CD4-positive, alpha-beta T cell treated with Interleukin-12 subunit alpha and Interleukin-12 subunit beta, for 1 hour (primary cell): ENCODE measurements at regions not wholly inside any gene's neighbourhood (a gene's known extent, or its start where the extent isn't known, plus 50 kb on each side); places are given as distances from the start of the nearest gene placed in this dataset.
"Not testable (repeated sequence)": the region's sequence is repeated elsewhere in the genome, so short reads cannot be mapped to it uniquely, and the experiment has no call there.

ENCODE experiments used
- DNase-seq: peaks from one replicate; pipeline ENCODE4 v3.0.0-alpha.2; 2020

- no peak for DNase-seq
Observed at GRCh38 chr10:21122907-21123306, 225.8 kb upstream of the NEBL start.

DNA sequence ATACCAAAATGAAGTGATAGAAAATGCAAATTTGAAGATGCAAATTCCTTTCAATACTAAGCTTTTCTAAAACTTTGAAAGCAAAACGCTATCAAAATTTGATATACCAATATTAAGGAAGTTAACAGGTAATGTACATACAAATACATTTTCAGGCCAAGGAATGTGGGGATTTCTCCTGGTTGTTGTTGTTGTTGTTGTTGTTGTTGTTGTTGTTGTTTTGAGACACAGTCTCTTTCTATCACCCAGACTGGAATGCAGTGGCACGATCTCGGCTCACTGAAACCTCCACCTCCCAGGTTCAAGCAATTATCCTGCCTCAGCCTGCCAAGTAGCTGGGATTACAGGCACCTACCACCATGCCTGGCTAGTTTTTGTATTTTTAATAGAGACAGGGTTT is 224.7 kb upstream of the NEBL start:
- DNase-seq, result not testable (repeated sequence)

DNA sequence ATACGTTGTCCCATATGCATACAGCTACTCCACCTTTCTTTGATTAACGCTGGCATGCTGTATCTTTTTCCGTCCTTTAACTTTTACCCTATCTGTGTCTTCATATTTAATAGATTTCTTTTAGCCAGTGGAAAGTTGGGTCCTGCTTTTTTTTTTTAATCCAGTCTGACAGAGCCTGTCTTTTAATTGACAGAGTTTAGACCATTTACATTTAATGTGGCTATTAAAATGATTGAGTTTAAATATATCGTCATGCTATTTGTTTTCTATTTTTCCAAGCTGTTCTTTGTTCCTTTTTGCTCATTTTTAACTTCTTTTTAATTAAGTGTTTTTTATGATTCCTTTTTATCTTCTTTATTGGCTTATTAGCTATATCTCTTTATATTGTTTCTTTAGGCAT is 217.6 kb upstream of the NEBL start:
- DNase-seq, result no peak

DNA sequence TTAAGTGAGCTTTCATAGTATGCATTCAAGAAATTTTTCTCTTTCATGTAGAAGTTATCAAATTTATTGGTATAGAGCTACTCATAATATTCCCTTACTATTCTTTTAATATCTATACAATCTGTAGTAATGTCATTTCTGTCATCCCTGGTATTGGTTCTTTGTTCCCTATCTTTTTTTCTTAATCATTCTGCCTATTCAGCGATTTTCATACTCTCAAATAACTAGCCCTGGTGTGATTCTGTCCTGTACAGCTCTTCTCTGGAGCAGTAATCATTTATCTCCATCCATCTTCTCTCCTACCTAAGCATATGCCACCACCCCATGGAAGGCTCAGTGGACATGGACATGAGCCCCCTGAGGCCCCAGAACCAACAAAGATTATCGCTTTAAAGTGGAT is 213.2 kb upstream of the NEBL start:
- no peak for DNase-seq

DNA sequence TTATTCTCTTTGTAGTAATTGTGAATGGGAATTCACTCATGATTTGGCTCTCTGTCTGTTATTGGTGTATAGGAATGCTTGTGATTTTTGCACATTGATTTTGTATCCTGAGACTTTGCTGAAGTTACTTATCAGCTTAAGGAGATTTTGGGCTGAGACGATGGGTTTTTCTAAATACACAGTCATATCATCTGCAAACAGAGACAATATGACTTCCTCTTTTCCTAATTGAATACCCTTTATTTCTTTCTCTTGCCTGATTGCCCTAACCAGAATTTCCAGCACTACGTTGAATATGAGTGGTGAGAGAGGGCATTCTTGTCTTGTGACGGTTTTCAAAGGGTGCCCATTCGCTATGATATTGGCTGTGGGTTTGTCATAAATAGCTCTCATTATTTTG is 209.8 kb upstream of the NEBL start:
- not testable (repeated sequence) for DNase-seq

DNA sequence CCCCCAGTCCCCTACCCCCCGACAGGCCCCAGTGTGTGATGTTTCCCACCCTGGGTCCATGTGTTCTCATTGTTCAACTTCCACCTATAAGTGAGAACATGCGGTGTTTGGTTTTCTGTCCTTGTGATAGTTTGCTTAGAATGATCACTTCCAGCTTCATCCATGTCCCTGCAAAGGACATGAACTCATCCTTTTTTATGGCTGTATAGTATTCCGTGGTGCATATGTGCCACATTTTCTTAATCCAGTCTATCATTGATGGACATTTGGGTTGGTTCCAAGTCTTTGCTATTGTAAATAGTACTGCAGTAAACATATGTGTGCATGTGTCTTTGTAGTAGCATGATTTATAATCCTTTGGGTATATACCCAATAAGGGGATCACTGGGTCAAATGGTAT is 208.2 kb upstream of the NEBL start:
- DNase-seq, result not testable (repeated sequence)

GRCh38 chr10:21100871-21101514 is 203.9 kb upstream of the NEBL start:
- no peak for DNase-seq

DNA sequence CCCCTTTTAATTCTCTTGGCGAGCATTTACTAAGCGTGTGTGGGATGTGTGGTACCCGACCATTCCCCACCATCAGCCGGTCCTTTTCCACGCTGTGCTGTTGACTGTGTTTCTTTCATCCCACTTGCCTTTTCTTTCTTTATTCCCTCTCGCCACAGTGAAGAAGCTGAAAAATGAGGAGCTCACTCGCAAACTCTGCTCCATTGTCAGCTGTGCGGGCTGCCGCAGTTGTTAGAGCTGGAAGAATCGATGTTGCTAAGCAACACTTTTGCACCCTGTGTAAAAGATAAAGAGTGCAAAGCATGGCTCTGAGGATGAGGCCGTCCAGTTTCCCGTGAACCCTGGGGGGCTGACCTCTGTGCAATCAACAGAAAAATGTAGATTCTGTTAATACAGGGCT is 203.1 kb upstream of the NEBL start:
- no peak for DNase-seq

DNA sequence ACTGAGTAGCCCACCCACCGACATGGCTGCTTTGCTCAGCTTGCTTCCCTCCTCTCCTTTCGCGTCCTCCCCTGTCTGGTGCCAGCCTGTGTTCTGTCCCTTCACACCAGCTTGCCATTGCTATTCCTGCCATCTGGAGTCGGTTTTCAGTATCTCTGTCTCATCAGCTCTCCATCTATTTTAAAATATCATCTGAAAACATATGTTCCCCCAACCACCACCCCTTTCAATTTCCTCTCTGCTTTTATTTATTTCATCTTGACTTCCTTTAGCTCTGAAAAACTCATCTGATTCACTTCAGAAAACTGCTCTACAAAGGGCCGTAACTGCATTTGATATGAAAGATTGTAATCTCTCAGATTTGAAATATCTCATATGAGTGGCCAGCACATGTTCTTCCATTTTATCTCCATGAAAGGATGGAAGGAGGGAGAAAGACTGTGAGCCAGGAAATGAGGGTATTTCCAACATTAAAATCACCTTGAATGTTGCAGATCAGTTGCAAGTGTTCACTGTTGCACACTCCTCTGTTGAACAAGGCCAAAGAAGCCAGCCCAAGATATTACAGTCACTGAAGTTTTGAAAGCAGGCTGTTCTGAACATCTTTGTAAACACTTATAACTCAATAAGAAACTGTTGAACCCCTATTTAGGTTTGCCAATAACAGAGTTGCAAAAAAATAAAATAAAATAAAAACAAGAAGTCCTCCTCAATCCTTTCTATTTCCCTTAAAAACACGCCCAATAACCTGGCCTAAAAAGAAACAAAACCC is 202.4 kb upstream of the NEBL start:
- no peak for DNase-seq

GRCh38 chr10:21097926-21098355 is 200.8 kb upstream of the NEBL start:
- no peak for DNase-seq

- no peak for DNase-seq
Observed at GRCh38 chr10:21095494-21096055, 198.5 kb upstream of the NEBL start.

DNA sequence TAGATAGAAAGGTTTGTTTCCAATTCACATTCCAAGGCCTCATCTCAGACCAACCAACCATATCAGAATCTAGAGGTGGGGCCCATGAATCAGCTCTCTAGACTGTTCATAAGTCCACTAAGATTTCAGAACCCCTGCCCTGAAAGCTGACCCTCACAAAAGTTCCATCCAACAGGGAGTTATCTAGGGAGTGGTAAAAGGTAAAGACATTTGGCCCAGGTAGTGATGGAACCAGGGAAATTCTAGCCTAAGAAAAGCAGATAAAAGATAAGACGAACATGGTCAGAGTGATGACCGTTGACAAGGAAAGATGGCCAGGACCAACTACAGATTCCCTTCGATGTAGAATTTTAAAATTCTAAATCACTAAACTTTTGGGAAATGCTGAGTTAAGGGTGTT is 198.0 kb upstream of the NEBL start:
- no peak for DNase-seq

DNA sequence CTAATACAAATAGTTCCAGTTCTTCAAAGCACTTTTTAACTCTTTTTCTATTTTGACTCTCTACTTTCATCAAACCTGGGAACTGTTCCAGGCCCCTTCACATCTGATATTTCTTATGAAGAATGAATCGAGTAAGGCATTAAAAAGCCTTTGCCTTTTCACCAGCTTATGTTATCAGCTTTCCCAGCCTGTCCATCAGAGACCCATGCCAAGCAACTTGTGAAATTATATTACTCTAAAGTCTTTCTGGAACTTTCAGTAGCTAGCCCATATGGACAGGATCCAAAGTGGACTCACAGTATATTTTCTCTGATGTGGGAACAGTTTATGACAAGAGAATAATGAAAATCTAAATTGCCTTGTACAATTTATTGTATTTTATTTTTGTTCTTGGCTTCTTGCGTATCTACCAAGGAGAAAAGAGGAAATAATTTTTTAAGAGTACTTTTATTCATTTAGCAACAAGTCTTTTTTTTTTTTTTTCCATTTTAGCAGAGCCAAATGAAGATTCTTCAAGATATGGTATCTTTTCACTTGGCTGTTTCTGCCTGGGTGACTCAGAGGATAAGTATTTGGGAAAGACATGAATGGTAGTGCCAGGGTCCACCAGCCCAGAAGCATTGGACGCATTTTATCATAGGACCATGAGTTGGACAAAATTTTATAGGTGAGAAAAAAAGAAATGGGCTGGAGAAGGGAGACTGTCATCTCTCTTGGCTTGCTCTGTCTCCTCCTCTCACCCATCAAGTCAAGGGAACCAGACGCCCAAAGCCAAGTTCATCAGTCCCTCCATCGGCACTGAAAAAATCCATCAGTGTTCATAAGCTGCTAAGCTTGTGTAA is 195.8 kb upstream of the NEBL start:
- no peak for DNase-seq

- no peak for DNase-seq
Observed at GRCh38 chr10:21090609-21091082, 193.5 kb upstream of the NEBL start.

DNA sequence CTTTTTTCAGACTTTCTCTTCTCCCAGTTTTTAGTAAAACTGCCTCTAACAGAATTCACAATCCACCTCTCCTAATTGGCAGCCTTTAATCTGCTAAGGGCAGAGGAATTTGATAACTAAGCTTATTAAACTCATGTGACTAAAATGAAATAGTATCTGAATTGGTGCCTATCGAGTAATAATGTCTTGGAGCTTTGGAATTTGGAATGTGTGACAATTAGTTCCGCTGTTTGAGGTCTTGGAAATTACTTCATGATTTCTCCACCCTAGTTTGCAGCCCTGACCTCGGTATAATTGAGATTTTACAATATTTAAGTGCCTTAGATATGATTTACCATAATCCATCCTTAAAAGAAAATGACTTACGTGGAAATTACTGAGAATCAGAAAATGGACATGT is 190.4 kb upstream of the NEBL start:
- no peak for DNase-seq

DNA sequence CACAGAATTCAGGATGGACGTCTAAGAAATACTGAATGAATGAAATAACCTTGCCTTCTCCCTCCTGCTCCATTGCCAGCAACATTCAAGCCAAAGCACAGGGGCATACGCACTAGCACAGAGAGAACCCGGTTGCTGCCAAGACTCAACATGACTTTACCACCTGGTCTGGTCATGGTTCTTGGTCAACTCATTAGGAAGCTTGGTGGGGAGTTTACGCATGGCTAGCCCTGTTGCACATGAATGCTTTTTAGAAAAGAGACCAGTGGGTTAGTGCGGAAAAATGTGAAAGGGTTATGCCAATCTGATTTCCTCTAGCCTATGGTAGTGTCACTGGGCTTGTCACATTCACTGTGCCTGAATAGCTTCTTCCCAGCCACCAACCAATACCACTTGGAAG is 187.6 kb upstream of the NEBL start:
- DNase-seq, result no peak

- no peak for DNase-seq
Observed at GRCh38 chr10:21083861-21084260, 186.8 kb upstream of the NEBL start.

DNA sequence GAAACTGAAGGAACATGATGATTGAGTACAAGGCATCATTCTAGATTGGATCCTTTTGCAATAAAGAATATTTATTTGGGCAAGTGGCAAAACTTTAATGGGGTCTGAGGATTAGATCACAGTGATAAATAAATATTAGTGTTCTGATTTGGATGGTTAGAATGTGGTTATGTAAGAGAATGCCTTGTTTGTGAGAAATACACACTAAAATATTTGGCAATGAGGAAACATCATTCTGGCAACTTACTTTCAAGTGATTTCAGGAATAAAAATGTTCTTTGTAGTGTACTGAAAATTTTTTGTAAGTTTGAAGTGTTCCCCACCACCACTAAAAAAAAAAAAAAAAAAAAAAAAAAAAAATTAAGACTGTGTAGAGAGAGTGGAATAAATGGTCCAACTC is 185.1 kb upstream of the NEBL start:
- DNase-seq, result no peak

DNA sequence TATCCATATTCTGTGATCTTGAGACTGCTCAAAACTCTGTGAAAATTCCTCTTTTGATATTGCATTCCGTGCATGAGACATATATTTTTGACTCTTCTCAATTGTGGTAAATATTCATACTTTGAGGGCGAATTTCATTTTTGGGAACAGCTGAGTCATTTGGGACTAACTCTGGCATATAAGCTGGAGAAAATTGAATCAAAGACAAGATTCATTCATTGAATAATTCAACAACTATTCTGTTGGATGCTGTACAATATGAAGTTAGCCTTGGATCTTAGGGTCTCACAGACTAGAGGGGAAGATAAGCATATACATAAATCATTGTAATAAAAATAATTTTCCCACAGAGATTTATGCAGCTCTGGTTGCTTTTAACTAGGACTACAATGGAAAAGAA is 183.2 kb upstream of the NEBL start:
- no peak for DNase-seq

DNA sequence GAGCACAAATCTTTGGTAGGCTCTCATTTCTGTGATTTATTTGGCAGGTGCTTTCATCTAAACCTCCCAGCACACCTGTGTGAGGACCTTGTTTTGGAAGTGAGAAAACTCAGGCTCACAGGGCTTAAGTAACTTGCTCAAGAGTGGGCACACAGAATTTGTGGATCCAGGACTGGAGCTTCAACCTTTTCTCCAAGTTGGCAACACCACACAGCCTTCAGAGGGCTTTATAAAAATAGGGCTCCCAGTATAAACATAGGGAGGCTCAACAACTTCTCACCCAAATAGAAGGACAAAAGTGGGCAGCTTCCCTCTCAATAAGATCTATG is 182.2 kb upstream of the NEBL start:
- DNase-seq, result no peak

DNA sequence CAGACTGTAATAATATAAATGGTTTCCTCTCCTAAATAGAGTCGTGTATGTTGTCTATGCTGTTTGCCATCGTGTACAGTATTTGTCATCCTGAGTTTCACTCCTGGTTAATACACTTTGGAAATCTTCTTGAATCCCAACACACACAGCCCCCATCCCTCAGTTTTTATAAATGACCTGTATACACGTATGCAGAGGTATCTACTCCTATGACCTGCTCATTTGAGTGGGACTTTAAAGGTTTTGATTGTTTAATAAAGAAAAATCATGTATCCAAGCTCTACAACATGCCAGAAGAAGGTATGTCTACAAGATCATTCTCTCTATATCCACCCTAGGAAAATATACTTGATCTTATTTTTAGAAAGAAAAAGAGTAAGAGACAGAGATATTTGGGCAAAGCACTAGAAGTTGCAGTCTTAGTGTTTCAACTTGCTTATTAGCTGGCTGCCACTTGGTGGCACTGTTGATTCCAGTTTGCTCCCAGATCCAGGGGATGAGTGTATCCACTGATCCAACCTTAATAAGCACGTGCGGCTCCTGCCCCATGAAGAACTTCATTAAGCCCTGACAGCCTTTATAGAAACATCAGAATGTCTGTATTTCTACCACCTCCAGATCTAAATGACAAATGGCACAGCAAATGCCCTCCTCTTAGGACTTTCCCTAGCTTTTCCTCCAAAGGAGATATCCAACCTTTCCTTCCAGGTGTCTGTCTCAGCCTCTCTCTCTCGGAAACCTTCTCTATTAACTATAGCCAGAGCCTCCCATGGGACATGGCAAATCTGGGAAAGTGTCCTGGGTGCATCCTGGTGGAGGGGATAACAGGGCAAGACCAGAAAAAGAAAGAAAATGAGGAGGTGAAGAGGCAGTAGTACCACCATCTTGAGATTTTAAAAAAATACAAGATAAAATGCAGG is 181.6 kb upstream of the NEBL start:
- DNase-seq, result no peak

DNA sequence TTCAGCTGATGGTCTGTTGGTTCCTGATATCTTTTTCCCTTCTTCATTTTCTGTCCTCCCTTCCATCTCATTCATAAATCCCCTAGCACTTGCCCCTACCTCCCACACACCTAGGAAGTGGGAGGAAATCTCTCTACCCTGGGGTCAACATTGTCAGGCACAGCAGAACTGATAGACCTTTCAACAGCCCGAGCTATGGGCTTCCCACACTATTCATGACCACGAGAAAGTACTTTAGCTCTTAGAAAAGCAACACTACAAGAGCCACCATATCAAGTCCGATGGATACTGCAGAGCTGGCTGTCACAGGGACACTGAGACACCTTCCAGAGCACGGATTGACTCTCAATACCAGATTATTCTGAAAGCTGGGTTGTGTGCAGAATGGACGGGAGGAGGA is 180.6 kb upstream of the NEBL start:
- no peak for DNase-seq
